Panc1 (cell line): ENCODE measurements at regions not wholly inside any gene's neighbourhood (a gene's known extent, or its start where the extent isn't known, plus 50 kb on each side); places are given as distances from the start of the nearest gene placed in this dataset.

ENCODE experiments used
- ATAC-seq: fragments of 200-7000 bp; cut with Tn5 transposase; 2 replicates; pipeline ENCODE4 v1.9.1; 2020; ENCODE audit warnings: mild to moderate bottlenecking, moderate library complexity
- BruUV-seq: library from RNA; stranded (reverse); fragments of 400-500 nt; replicated peaks from 2 replicates; lab custom pipeline; 2021; lab: Mats Ljungman, UMichigan
- CTCF ChIA-PET: fragments of 300-600 bp; sonication (Branson Sonifier 250); formaldehyde crosslinking; loops from one replicate; lab custom pipeline; 2022; ENCODE audit warnings: antibody characterized with exemption; lab: Charles Lee
- POLR2A ChIA-PET: fragments of 300-600 bp; sonication (Branson Sonifier 250); formaldehyde crosslinking; loops from one replicate; lab custom pipeline; 2022; ENCODE audit warnings: antibody characterized with exemption; lab: Charles Lee
- DNase-seq: peaks from one replicate; pipeline ENCODE4 v3.0.0-alpha.2; 2010; ENCODE audit warnings: low read depth, low spot score
- H3K27ac ChIP-seq: 2 replicates; pipeline ENCODE4 v1.5.1; 2011; ENCODE audit warnings: mild to moderate bottlenecking, low read length, inconsistent platforms
- H3K27me3 ChIP-seq: fragments of 200-500 bp; sonication (Bioruptor generic); 2 replicates; pipeline ENCODE4 v1.6.0; 2014; ENCODE audit warnings: low read length, inconsistent platforms; ENCODE audit not compliant: control insufficient read depth, insufficient read depth
- H3K36me3 ChIP-seq: fragments of 200-500 bp; sonication (Bioruptor generic); 2 replicates; pipeline ENCODE4 v1.5.1; 2014; ENCODE audit warnings: inconsistent platforms, mild to moderate bottlenecking, low read length, moderate library complexity; ENCODE audit not compliant: control insufficient read depth, insufficient read depth
- H3K4me1 ChIP-seq: 2 replicates; pipeline ENCODE4 v1.5.1; 2011; ENCODE audit warnings: inconsistent platforms, mild to moderate bottlenecking, low read length, moderate library complexity; ENCODE audit not compliant: control insufficient read depth, insufficient read depth
- H3K4me3 ChIP-seq, 2 experiments: 2 replicates each; pipeline ENCODE4 v1.5.1; 2011 to 2012; ENCODE audit warnings: low read depth in 2 of 2, low read length in 2 of 2, mild to moderate bottlenecking in 2 of 2, inconsistent platforms in 1 of 2, moderate library complexity in 1 of 2
- H3K9me3 ChIP-seq: fragments of 200-500 bp; sonication (Bioruptor generic); 2 replicates; pipeline ENCODE4 v1.5.1; 2014; ENCODE audit warnings: low read depth, mild to moderate bottlenecking, inconsistent platforms, low read length, moderate library complexity; ENCODE audit not compliant: control insufficient read depth, insufficient read depth
- CTCF ChIP-seq: fragments of 450-650 bp; IDR thresholded peaks from 2 replicates; pipeline ENCODE4 v1.5.1; 2017; ENCODE audit warnings: mild to moderate bottlenecking
- POLR2AphosphoS5 ChIP-seq: IDR thresholded peaks from 2 replicates; pipeline ENCODE4 v1.6.1; 2012; ENCODE audit warnings: mild to moderate bottlenecking, low read depth, low read length, moderate library complexity
- REST ChIP-seq, 2 experiments: IDR thresholded peaks; 2 replicates each; pipeline ENCODE4 v1.6.1; 2011 to 2012; ENCODE audit warnings: low read depth in 2 of 2, control low read depth in 1 of 2, low read length in 1 of 2, mild to moderate bottlenecking in 1 of 2, moderate library complexity in 1 of 2; ENCODE audit not compliant: insufficient read depth in 1 of 2
- SIN3A ChIP-seq: IDR thresholded peaks from 2 replicates; pipeline ENCODE4 v1.6.1; 2012; ENCODE audit warnings: low read depth, mild to moderate bottlenecking, low read length, moderate library complexity, borderline replicate concordance; ENCODE audit not compliant: insufficient read depth
- TCF7L2 ChIP-seq: IDR thresholded peaks from 2 replicates; pipeline ENCODE4 v1.6.1; 2011; ENCODE audit warnings: mild to moderate bottlenecking, low read depth, low read length, inconsistent platforms
- in situ Hi-C: cut with HindIII; loops from 2 replicates; pipeline ENCODE4 v1.10.0; 2016; ENCODE audit warnings: low sequenced_read_pairs, low pct_unique_long_range_greater_than_20kb
- intact Hi-C: fragments of 100-400 bp; cut with micrococcal nuclease; formaldehyde crosslinking; loops from one replicate; pipeline ENCODE4 v1.10.0; 2022; ENCODE audit not compliant: unreplicated experiment

- Histone ChIP-seq H3K4me1 (no peaks in the 10 kb centered on the region), H3K36me3 (no peaks in the 10 kb centered on the region), H3K27me3 (no peaks in the 10 kb centered on the region), H3K9me3 (no peaks in the 10 kb centered on the region), H3K27ac (no peak overlapping the region), H3K4me3 (no peak overlapping the region)
- ChIA-PET POLR2A (no interaction called here), CTCF (no interaction called here)
- intact Hi-C loops: no loop called here
- TF ChIP-seq CTCF: no peak
- no peak for TF ChIP-seq REST (IDR thresholded peaks at IDR 0.05; ENCODE audit: insufficient read depth in 1 of 2, low read depth in 2 of 2, low read length in 1 of 2)
- TF ChIP-seq SIN3A: no peak
- no peak for TF ChIP-seq TCF7L2
- TF ChIP-seq POLR2AphosphoS5: no peak
- DNase-seq (no peak), ATAC-seq (no peak)
- in situ Hi-C loops: no loop called here
- no TSS peak for BruUV-seq
Observed at GRCh38 chr2:239506101-239506857, 105.5 kb upstream of the HDAC4 start.

- no peaks in the 10 kb centered on the region for H3K9me3 ChIP-seq
- H3K27ac ChIP-seq: no peak overlapping the region
- ChIA-PET CTCF (no interaction called here), POLR2A (no interaction called here)
- no peak overlapping the region for H3K4me3 ChIP-seq
- ATAC-seq: no peak
- in situ Hi-C loops (no loop called here), intact Hi-C loops (no loop called here)
- no peak for TF ChIP-seq CTCF
- TF ChIP-seq POLR2AphosphoS5: no peak
- TF ChIP-seq TCF7L2: no peak
- TF ChIP-seq SIN3A: no peak
- TF ChIP-seq REST (IDR thresholded peaks at IDR 0.05; ENCODE audit: insufficient read depth in 1 of 2, low read depth in 2 of 2, low read length in 1 of 2): no peak
- H3K4me1 ChIP-seq: no peaks in the 10 kb centered on the region
- no peaks in the 10 kb centered on the region for H3K36me3 ChIP-seq
- DNase-seq: no peak
- BruUV-seq: no TSS peak
- H3K27me3 ChIP-seq: no peaks in the 10 kb centered on the region; the same call in 1 of the 2 replicates
Observed at GRCh38 chr2:239504643-239505235, 103.9 kb upstream of the HDAC4 start.
